Body of pancreas (tissue), 4 donors: ENCODE measurements at regions not wholly inside any gene's neighbourhood (a gene's known extent, or its start where the extent isn't known, plus 50 kb on each side); places are given as distances from the start of the nearest gene placed in this dataset.
"Not testable (repeated sequence)": the region's sequence is repeated elsewhere in the genome, so short reads cannot be mapped to it uniquely, and the experiment has no call there.

Experiments
- ATAC-seq: fragments of 150-250 bp; one replicate; pipeline ENCODE4 v1.9.1; 2016
- DNase-seq, 4 donors: peaks; one replicate each; pipeline ENCODE4 v3.0.0-alpha.2; 2019
- H3K27ac ChIP-seq, 4 donors: fragments of 200-600 bp; sonication (generic); 1 replicate in 3 of 4; 2 replicates in 1 of 4; pipeline versions ENCODE4 v1.5.1 to v1.6.1; 2016 to 2019; ENCODE audit warnings: mild to moderate bottlenecking in 1 of 4, mixed read lengths in 1 of 4, moderate library complexity in 1 of 4
- H3K27me3 ChIP-seq, 2 donors: fragments of 200-600 bp; sonication (generic); one replicate each; pipeline ENCODE4 v1.6.0; 2016; ENCODE audit warnings: mild to moderate bottlenecking in 1 of 2
- H3K36me3 ChIP-seq, 2 donors: fragments of 200-600 bp; sonication (generic); replicated peaks in 1 of 2; 2 replicates each; pipeline ENCODE4 v1.5.1; 2016; ENCODE audit warnings: low read depth in 2 of 2; ENCODE audit not compliant: insufficient read depth in 1 of 2
- H3K4me1 ChIP-seq: fragments of 200-600 bp; sonication (generic); one replicate; pipeline ENCODE4 v1.6.0; 2016
- H3K4me3 ChIP-seq, 2 donors: fragments of 200-600 bp; sonication (generic); 1 replicate in 1 of 2; 2 replicates in 1 of 2; pipeline ENCODE4 v1.5.1; 2016 to 2019
- H3K9me3 ChIP-seq, 3 donors: fragments of 200-600 bp; sonication (generic); 1 replicate in 2 of 3; 2 replicates in 1 of 3; pipeline ENCODE4 v1.5.1; 2016
- POLR2A ChIP-seq, 3 donors: fragments of 450-650 bp; IDR thresholded peaks; one replicate each; pipeline ENCODE4 v1.6.1; 2016; ENCODE audit warnings: antibody characterized with exemption in 3 of 3, mild to moderate bottlenecking in 2 of 3
- WGBS, 2 donors: methylation state at CpG; one replicate each; pipeline ENCODE4 v1.1.5; 2017; 5-methylcytosine and 5-hydroxymethylcytosine counted together
- intact Hi-C: fragments of 100-400 bp; cut with DNase I; formaldehyde crosslinking; loops from one replicate; pipeline ENCODE4 v1.15.1; 2023
- TF ChIP-seq, protein P1 (sequence below), 7 experiments: fragments of 450-650 bp in 4 of 7; fragments of 200-600 bp in 3 of 7; sonication (generic) in 3 of 7; IDR thresholded peaks; one replicate each; pipeline ENCODE4 v1.5.1; 2016 to 2019; ENCODE audit warnings: antibody characterized with exemption in 7 of 7

DNA sequence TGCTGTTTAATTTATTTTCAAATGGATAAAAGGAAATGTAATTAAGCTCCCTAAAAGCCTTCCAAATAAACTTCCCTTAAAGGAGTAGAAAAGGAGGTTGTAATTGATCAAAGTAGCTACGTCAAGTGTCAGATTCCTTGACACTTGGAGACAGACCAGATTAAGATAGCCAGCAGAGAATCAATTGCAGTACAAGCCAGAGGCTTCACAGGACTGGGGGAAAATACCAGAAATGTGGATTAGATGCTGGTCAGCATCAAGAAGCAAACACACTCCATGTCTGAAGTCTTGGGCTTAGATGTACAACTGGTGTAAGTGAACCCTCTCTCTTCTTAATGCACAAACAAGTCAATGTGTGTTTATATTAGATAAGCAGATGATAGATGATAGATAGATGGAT is 184.9 kb upstream of the TAS2R1 start:
- Histone ChIP-seq H3K4me3 (no peak overlapping the region), H3K27ac (no peak overlapping the region), H3K9me3 (no peaks in the 10 kb centered on the region), H3K4me1 (no peaks in the 10 kb centered on the region), H3K27me3 (no peaks in the 10 kb centered on the region), H3K36me3 (no peaks in the 10 kb centered on the region)
- ATAC-seq: no peak
- DNase-seq: no peak
- intact Hi-C loops: no loop called here
- WGBS, 2 donors: 37 to 55% methylated on average over 1 of the region's 1 CpG
- TF ChIP-seq, protein P1, sequence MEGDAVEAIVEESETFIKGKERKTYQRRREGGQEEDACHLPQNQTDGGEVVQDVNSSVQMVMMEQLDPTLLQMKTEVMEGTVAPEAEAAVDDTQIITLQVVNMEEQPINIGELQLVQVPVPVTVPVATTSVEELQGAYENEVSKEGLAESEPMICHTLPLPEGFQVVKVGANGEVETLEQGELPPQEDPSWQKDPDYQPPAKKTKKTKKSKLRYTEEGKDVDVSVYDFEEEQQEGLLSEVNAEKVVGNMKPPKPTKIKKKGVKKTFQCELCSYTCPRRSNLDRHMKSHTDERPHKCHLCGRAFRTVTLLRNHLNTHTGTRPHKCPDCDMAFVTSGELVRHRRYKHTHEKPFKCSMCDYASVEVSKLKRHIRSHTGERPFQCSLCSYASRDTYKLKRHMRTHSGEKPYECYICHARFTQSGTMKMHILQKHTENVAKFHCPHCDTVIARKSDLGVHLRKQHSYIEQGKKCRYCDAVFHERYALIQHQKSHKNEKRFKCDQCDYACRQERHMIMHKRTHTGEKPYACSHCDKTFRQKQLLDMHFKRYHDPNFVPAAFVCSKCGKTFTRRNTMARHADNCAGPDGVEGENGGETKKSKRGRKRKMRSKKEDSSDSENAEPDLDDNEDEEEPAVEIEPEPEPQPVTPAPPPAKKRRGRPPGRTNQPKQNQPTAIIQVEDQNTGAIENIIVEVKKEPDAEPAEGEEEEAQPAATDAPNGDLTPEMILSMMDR (IDR thresholded peaks at IDR 0.05): no peak
- TF ChIP-seq POLR2A (IDR thresholded peaks at IDR 0.05): no peak

DNA sequence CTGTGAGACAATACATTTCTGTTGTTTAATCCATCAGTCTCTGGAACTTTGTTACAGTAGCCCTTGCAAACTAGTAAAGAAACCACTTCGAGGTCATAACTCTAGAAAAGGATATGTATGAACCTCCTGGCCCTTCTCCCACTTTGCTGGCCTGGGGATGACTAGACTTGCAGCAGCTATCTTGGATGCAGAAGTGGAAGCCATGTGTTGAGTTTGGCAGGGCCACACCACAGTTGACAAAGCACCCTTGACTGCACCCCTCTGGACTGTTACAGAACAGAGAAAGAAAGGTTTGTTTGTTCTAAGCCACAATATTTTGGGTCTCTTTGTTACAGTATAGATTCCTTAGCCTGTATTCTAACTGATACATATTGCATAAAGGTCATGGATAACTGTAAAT is 183.2 kb upstream of the TAS2R1 start:
- intact Hi-C loops: no loop called here
- H3K27me3 ChIP-seq: no peaks in the 10 kb centered on the region
- DNase-seq (no peak), ATAC-seq (no peak)
- no peak for TF ChIP-seq POLR2A (IDR thresholded peaks at IDR 0.05)
- TF ChIP-seq, protein P1 (IDR thresholded peaks at IDR 0.05): no peak
- H3K36me3 ChIP-seq: no peaks in the 10 kb centered on the region
- H3K27ac ChIP-seq: no peak overlapping the region
- H3K4me3 ChIP-seq: no peak overlapping the region
- no peaks in the 10 kb centered on the region for H3K9me3 ChIP-seq
- WGBS, 2 donors: 69 to 70% methylated on average over 1 of the region's 1 CpG
- no peaks in the 10 kb centered on the region for H3K4me1 ChIP-seq

DNA sequence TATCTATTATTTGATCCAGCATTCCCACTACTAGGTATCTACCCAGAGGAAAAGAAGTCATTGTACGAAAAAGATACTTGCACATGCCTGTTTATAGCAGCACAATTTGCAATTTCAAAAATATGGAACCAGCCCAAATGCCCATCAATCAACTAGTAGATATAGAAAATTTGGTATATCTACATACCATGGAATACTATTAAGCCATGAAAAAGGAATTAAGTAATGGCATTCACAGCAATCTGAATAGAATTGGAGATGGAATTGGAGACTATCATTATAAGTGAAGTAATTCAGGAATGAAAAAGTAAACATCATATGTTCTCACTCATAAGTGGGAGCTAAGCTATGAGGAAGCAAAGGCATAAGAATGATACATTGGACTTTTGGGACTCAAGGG is 177.2 kb upstream of the TAS2R1 start:
- H3K27me3 ChIP-seq, H3K4me3 ChIP-seq, H3K4me1 ChIP-seq, DNase-seq, intact Hi-C loops, H3K36me3 ChIP-seq, H3K9me3 ChIP-seq, H3K27ac ChIP-seq, ATAC-seq: not testable (repeated sequence)
- WGBS, 2 donors: 73 to 89% methylated on average over 1 of the region's 1 CpG

DNA sequence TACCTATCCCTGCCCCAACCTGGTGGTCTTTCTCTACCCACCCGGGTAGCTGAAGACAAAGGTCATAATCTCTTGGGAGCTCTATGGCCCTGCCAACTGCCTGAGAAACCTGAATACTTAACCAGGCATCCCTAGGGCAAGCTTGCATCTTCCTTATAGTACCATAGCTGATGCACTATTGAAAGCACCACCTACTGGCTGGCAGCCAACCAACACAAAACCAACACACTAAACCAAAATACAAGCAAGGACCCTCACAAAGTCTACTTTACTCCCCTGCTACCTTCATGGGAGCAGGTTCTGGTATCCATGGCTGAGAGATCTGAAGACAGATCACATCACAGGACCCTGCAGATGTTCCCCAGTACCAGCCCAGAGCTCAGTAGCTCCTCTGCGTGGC is 171.8 kb upstream of the TAS2R1 start:
- Histone ChIP-seq H3K27me3 (no peaks in the 10 kb centered on the region), H3K4me1 (no peaks in the 10 kb centered on the region), H3K36me3 (no peaks in the 10 kb centered on the region), H3K4me3 (no peak overlapping the region), H3K9me3 (peaks cover 0 to 6% (median 0%) of the 10 kb centered on the region in 3 donors), H3K27ac (no peak overlapping the region)
- no peak for TF ChIP-seq POLR2A (IDR thresholded peaks at IDR 0.05)
- TF ChIP-seq, protein P1 (IDR thresholded peaks at IDR 0.05): no peak
- DNase-seq (no peak), ATAC-seq (no peak)
- intact Hi-C loops: no loop called here
- 70 to 80% methylated on average over 2 of the region's 2 CpGs for WGBS, 2 donors

DNA sequence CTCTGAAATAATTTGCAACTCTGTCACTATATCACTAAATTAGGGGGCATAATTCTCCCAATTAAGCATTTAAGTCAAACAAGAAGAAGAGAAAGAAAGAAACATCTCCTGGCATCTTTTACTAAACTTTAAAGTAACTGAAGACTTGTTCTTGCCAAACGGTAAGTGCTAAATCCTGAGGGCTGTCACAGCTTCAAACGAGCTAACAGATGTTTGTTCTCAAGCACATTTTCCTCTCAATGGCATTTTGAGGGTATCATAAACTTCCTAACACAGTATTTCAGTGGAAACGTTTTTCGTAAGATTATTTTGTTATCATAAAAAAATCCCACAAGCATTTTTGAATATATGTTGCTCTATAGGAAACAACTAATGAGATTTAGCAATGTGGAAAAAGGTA is 169.5 kb upstream of the TAS2R1 start:
- no peak for ATAC-seq
- Histone ChIP-seq H3K4me3 (no peak overlapping the region), H3K27me3 (no peaks in the 10 kb centered on the region), H3K27ac (no peak overlapping the region), H3K4me1 (no peaks in the 10 kb centered on the region), H3K36me3 (no peaks in the 10 kb centered on the region), H3K9me3 (peaks cover 0 to 6% (median 0%) of the 10 kb centered on the region in 3 donors)
- WGBS, 2 donors: 10 to 12% methylated on average over 4 of the region's 4 CpGs
- TF ChIP-seq POLR2A (IDR thresholded peaks at IDR 0.05): no peak
- TF ChIP-seq, protein P1 (IDR thresholded peaks at IDR 0.05): no peak
- DNase-seq: no peak
- intact Hi-C loops: no loop called here
